ENCODE measurements at regions not wholly inside any gene's neighbourhood (a gene's known extent, or its start where the extent isn't known, plus 50 kb on each side); places are given as distances from the start of the nearest gene placed in this dataset.

DNA sequence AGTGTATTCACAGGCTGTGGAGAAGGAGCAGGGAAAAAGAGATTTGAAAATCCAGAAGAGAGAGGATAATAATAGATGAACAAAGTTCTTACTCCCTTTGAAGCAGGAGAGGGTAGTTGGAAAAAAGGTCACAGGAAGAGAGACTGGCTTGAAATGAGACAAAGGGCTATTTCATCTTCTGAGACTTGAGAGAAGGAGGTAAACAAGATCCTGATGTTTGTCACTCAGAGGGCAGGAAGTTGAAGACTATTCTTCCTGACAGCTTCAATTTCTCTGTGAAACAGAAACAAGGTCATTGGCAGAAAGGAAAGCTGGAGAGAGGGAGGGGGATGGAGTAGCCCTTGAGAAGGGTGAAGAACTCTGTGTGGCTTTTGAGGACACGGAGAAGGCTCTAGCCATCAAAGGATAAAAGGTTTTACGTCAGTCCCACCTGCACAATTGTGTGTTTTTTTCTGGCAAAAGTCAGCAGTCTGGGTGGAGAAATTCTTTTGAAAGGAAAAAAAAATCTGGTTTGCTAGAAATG lies 216.1 kb upstream of the STEAP4 start:
- Histone ChIP-seq H3K4me3 (no peak overlapping the region), H4K20me1 (ENCODE audit: insufficient read depth) (no peaks in the 10 kb centered on the region), H3K4me1 (ENCODE audit: insufficient read depth) (no peaks in the 10 kb centered on the region), H2AFZ (no peak overlapping the region), H3K36me3 (ENCODE audit: low read depth) (no peaks in the 10 kb centered on the region), H3K4me2 (ENCODE audit: unreplicated experiment) (no peak overlapping the region), H3K9me3 (ENCODE audit: low read depth) (no peaks in the 10 kb centered on the region), H3F3A (ENCODE audit: insufficient read depth) (no peaks in the 10 kb centered on the region), H3K9me2 (ENCODE audit: insufficient read depth) (no peaks in the 10 kb centered on the region), H3K27ac (no peak overlapping the region), H3K79me2 (ENCODE audit: insufficient read depth) (no peaks in the 10 kb centered on the region), H3K9ac (no peak overlapping the region), H3K27me3 (replicated peaks; ENCODE audit: insufficient read depth) (no peaks in the 10 kb centered on the region)
- no peak for DNase-seq
- in situ Hi-C loops (cut with MboI) = no loop called here
- 5 to 6% methylated on average over 2 of the region's 2 CpGs for WGBS, 2 experiments (ENCODE audit: low coverage in 1 of 2, low lambda C conversion rate in 2 of 2, missing lambda C conversion rate in 2 of 2)
- TF ChIP-seq EZH2phosphoT487 (IDR thresholded peaks at IDR 0.05; ENCODE audit: insufficient read depth, low read depth) = no peak
- TF ChIP-seq EZH2 (IDR thresholded peaks at IDR 0.05; ENCODE audit: insufficient read depth, poor library complexity, severe bottlenecking) = no peak

DNA sequence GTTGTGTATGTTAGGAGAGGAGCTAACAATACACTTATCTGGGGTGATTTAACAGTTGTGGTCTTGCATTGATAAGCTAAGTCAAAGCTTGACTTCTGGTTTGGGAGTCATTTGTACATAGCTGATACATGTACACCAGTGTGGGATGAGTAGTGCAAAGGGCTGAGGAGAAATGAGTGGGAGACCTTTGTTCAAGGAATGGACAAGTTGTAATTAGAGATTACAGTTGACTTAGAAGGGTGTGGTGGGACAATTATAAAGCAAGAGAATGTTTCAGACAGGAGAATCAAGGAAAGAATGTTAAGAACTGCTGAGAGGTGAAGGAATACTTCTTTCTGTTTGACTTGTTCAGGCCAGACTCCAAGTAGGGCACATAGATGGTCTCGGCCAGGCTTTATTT lies 209.7 kb upstream of the STEAP4 start:
- no peaks in the 10 kb centered on the region for H3K36me3 ChIP-seq (ENCODE audit: low read depth)
- H3K79me2 ChIP-seq (ENCODE audit: insufficient read depth) = no peaks in the 10 kb centered on the region
- H3F3A ChIP-seq (ENCODE audit: insufficient read depth) = no peaks in the 10 kb centered on the region
- H2AFZ ChIP-seq = no peak overlapping the region
- H3K4me1 ChIP-seq (ENCODE audit: insufficient read depth) = no peaks in the 10 kb centered on the region
- no peaks in the 10 kb centered on the region for H3K9me3 ChIP-seq (ENCODE audit: low read depth)
- no peak for DNase-seq
- no peak for TF ChIP-seq EZH2 (IDR thresholded peaks at IDR 0.05; ENCODE audit: insufficient read depth, poor library complexity, severe bottlenecking)
- no peak for TF ChIP-seq EZH2phosphoT487 (IDR thresholded peaks at IDR 0.05; ENCODE audit: insufficient read depth, low read depth)
- no peaks in the 10 kb centered on the region for H4K20me1 ChIP-seq (ENCODE audit: insufficient read depth)
- no peak overlapping the region for H3K9ac ChIP-seq
- H3K4me3 ChIP-seq = no peak overlapping the region
- WGBS, 2 experiments (ENCODE audit: low coverage in 1 of 2, low lambda C conversion rate in 2 of 2, missing lambda C conversion rate in 2 of 2) = 31 to 33% methylated on average over 1 of the region's 1 CpG
- no peaks in the 10 kb centered on the region for H3K27me3 ChIP-seq (replicated peaks; ENCODE audit: insufficient read depth)
- no peaks in the 10 kb centered on the region for H3K9me2 ChIP-seq (ENCODE audit: insufficient read depth)
- no peak overlapping the region for H3K27ac ChIP-seq
- in situ Hi-C loops (cut with MboI) = no loop called here
- no peak overlapping the region for H3K4me2 ChIP-seq (ENCODE audit: unreplicated experiment)

DNA sequence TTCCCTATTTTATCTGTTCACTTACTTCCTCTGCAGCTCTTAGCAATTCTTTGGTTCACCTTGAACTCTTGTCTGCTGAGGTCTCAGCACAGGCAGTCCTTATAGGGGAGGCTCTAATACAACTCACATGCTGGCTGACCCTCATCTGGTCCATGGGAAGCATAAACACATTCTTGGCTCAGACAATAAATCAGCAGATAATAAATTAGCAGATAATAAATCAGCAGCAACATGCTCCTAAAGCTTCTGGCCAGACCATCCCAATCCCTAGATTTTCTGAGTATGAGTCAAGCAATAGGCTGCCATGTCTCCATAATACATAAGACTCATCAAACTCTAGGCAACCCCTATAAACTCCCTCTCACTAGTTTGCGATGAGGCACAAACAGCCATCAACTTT lies 208.6 kb upstream of the STEAP4 start:
- no peaks in the 10 kb centered on the region for H3K36me3 ChIP-seq (ENCODE audit: low read depth)
- H3K79me2 ChIP-seq (ENCODE audit: insufficient read depth) = no peaks in the 10 kb centered on the region
- no peak overlapping the region for H3K27ac ChIP-seq
- TF ChIP-seq EZH2phosphoT487 (IDR thresholded peaks at IDR 0.05; ENCODE audit: insufficient read depth, low read depth) (no peak), EZH2 (IDR thresholded peaks at IDR 0.05; ENCODE audit: insufficient read depth, poor library complexity, severe bottlenecking) (no peak)
- in situ Hi-C loops (cut with MboI) = no loop called here
- no peaks in the 10 kb centered on the region for H3K9me2 ChIP-seq (ENCODE audit: insufficient read depth)
- H3K4me2 ChIP-seq (ENCODE audit: unreplicated experiment) = no peak overlapping the region
- DNase-seq = no peak
- no peaks in the 10 kb centered on the region for H3K4me1 ChIP-seq (ENCODE audit: insufficient read depth)
- no peak overlapping the region for H2AFZ ChIP-seq
- no peak overlapping the region for H3K4me3 ChIP-seq
- WGBS, 2 experiments (ENCODE audit: low coverage in 1 of 2, low lambda C conversion rate in 2 of 2, missing lambda C conversion rate in 2 of 2) = 0 to 3% methylated on average over 1 of the region's 1 CpG
- no peaks in the 10 kb centered on the region for H3F3A ChIP-seq (ENCODE audit: insufficient read depth)
- no peaks in the 10 kb centered on the region for H3K9me3 ChIP-seq (ENCODE audit: low read depth)
- H4K20me1 ChIP-seq (ENCODE audit: insufficient read depth) = no peaks in the 10 kb centered on the region
- H3K9ac ChIP-seq = no peak overlapping the region
- no peaks in the 10 kb centered on the region for H3K27me3 ChIP-seq (replicated peaks; ENCODE audit: insufficient read depth)

DNA sequence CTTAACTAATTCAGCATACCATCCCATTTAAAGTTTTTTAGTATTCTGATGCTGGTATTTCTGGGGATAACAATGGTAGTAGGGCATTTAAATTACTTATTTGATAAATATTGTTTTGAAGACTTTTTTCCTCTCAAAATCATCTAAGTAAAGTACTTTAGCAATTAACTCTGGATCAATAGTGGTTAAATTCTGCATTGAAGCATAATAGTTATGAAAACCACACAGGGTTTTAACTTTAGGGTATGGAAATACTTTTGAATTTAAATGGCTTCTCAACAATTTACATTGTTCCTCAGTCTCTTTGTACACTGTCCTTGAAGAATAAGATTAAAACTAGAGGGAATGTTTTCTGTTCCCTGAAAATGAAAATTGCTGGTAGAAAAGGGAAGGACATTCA lies 202.6 kb upstream of the STEAP4 start:
- TF ChIP-seq EZH2 (IDR thresholded peaks at IDR 0.05; ENCODE audit: insufficient read depth, poor library complexity, severe bottlenecking) (no peak), EZH2phosphoT487 (IDR thresholded peaks at IDR 0.05; ENCODE audit: insufficient read depth, low read depth) (no peak)
- Histone ChIP-seq H3K27me3 (replicated peaks; ENCODE audit: insufficient read depth) (no peaks in the 10 kb centered on the region), H3K9ac (no peak overlapping the region), H3K9me2 (ENCODE audit: insufficient read depth) (no peaks in the 10 kb centered on the region), H2AFZ (no peak overlapping the region), H3F3A (ENCODE audit: insufficient read depth) (no peaks in the 10 kb centered on the region), H3K79me2 (ENCODE audit: insufficient read depth) (no peaks in the 10 kb centered on the region), H3K9me3 (ENCODE audit: low read depth) (no peaks in the 10 kb centered on the region), H3K4me3 (no peak overlapping the region), H3K27ac (no peak overlapping the region), H3K4me1 (ENCODE audit: insufficient read depth) (no peaks in the 10 kb centered on the region), H3K4me2 (ENCODE audit: unreplicated experiment) (no peak overlapping the region), H4K20me1 (ENCODE audit: insufficient read depth) (no peaks in the 10 kb centered on the region), H3K36me3 (ENCODE audit: low read depth) (no peaks in the 10 kb centered on the region)
- no peak for DNase-seq
- in situ Hi-C loops (cut with MboI) = no loop called here

DNA sequence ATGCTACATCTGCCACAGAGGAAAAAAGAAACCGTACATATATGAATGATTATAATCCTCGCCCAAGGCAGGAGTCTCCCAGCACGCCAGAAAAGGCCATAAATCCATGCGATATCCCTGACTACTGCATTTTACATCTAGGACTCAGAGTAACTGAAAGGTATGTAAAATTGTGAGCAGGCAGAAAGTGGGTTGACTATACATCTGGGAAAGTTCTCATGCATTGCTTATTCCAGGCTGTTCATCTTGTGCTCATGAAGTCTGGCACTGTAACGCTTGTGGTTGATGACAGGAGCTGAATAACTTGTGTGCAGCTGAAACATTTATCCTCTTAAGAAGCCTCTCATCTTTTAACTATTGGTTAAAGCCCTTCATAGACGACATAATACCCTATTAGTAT lies 193.4 kb upstream of the STEAP4 start:
- peak; percentile 14 for DNase-seq
- in situ Hi-C loops (cut with MboI) = no loop called here
- H3F3A ChIP-seq (ENCODE audit: insufficient read depth) = no peaks in the 10 kb centered on the region
- 20 to 21% methylated on average over 6 of the region's 6 CpGs for WGBS, 2 experiments (ENCODE audit: low coverage in 1 of 2, low lambda C conversion rate in 2 of 2, missing lambda C conversion rate in 2 of 2)
- H3K4me2 ChIP-seq (ENCODE audit: unreplicated experiment) = no peak overlapping the region
- no peaks in the 10 kb centered on the region for H3K27me3 ChIP-seq (replicated peaks; ENCODE audit: insufficient read depth)
- H3K9me3 ChIP-seq (ENCODE audit: low read depth) = no peaks in the 10 kb centered on the region
- no peak overlapping the region for H3K4me3 ChIP-seq
- no peak overlapping the region for H2AFZ ChIP-seq
- no peak overlapping the region for H3K27ac ChIP-seq
- TF ChIP-seq EZH2 (IDR thresholded peaks at IDR 0.05; ENCODE audit: insufficient read depth, poor library complexity, severe bottlenecking) (no peak), EZH2phosphoT487 (IDR thresholded peaks at IDR 0.05; ENCODE audit: insufficient read depth, low read depth) (no peak)
- no peaks in the 10 kb centered on the region for H3K79me2 ChIP-seq (ENCODE audit: insufficient read depth)
- no peaks in the 10 kb centered on the region for H3K36me3 ChIP-seq (ENCODE audit: low read depth)
- no peak overlapping the region for H3K9ac ChIP-seq
- H4K20me1 ChIP-seq (ENCODE audit: insufficient read depth) = no peaks in the 10 kb centered on the region
- H3K9me2 ChIP-seq (ENCODE audit: insufficient read depth) = no peaks in the 10 kb centered on the region
- H3K4me1 ChIP-seq (ENCODE audit: insufficient read depth) = no peaks in the 10 kb centered on the region

All from GM23248 (cell line).